Left lobe of liver (tissue), 2 donors: ENCODE measurements at regions not wholly inside any gene's neighbourhood (a gene's known extent, or its start where the extent isn't known, plus 50 kb on each side); places are given as distances from the start of the nearest gene placed in this dataset.

Experiments
- ATAC-seq: fragments of 200-7000 bp; cut with Tn5 transposase; one replicate; pipeline ENCODE4 v1.9.1; 2020; ENCODE audit warnings: mild to moderate bottlenecking, moderate library complexity
- DNase-seq: peaks from one replicate; pipeline ENCODE4 v3.0.0-alpha.2; 2020; ENCODE audit warnings: low spot score
- donor health status: DM: no; HTN: no; CAD: no; lungs with moderate emphysema.
- donor health status: DM: no; HTN: yes; CAD: no.

GRCh38 chr12:34289431-34290380 is 267.4 kb downstream of the ALG10 start:
- peak; percentile 30 for DNase-seq
- no peak for ATAC-seq

DNA sequence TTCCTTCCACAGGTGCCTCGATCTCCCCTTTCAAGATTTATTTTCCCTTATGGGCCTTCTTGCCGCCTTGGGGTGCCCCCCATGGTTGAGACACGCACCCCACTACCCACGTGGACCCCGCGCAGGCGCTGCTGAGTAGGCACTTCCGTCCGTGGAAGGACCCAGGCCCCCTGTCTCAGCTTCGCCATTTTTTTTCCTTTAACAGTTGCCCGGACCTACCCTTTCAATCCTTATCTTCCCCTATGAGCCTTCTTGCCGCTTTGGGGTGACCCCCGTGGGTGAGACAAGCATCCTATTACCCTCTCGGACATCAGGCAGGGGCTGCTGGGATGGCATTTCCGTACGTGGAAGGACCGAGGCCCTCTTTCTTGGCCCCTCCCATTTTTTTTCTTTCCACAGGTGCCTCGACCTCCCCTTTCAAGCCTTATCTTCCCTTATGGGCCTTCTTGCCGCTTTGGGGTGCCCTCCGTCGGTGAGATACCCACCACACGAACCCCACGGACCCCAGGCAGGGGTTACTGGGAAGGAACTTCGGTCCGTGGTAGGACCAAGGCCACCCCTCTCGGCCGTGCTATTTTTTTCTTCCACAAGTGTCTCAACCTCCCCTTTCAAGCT is 268.2 kb downstream of the ALG10 start:
- DNase-seq = no peak
- ATAC-seq = no peak

DNA sequence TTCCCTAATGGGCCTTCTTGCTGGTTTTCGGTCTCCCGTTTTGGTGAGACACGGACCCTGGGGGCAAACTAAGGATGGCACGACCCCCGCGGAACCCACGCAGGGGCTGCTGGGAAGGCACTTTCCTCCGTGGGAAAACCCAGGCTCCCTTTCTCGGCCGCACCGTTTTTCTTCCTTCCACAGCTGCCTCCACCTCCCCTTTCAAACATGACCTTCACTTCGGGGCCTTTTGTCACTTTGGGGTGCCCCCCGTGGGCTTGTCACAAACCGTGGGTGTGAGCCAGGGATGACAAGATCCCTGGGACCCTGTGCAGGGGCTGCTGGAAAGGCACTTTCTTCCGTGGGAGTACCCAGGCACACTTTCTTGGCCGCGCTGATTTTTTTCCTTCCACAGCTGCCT is 268.7 kb downstream of the ALG10 start:
- DNase-seq (peak; percentile 19), ATAC-seq (no peak)

- DNase-seq = peak; percentile 28
- no peak for ATAC-seq
Measured at GRCh38 chr12:34291426-34291901, 269.2 kb downstream of the ALG10 start.

GRCh38 chr12:34292736-34293625 is 270.7 kb downstream of the ALG10 start:
- DNase-seq (peak; percentile 33), ATAC-seq (peak; percentile 22)

- DNase-seq (peak; percentile 18), ATAC-seq (no peak)
Measured at GRCh38 chr12:34294137-34294536, 271.8 kb downstream of the ALG10 start.

DNA sequence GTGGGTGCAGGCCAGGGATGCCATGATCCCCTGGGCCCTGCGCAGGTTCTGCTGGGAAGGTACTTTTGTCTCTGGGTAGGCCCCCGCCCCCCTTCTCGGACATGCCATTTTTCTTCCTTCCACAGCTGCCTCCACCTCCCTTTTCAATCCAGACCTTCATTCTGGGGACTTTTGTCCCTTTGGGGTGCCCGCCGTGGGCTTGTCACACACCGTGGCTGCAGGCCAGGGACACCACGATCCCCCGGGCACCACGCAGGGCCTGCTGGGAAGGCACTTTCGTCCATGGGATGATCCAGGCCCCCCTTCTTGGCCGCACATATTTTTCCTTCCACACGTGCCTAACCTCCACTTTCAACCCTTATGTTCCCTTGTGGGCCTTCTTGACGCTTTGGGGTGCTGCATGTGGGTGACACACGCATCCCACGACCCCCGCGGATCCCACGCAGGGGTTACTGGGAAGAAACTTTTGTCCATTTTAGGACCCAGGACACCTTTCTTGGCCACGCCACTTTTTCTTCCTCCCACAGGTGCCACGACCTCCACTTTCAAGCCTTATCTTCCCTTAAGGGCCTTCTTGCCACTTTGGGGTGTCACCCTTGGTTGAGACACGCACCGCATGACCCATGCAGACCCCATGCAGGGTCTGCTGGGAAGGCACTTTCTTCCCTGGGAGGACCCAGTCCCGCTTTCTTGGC is 272.5 kb downstream of the ALG10 start:
- DNase-seq = no peak
- ATAC-seq = no peak

GRCh38 chr12:34295366-34296142 is 273.3 kb downstream of the ALG10 start:
- no peak for DNase-seq
- no peak for ATAC-seq

DNA sequence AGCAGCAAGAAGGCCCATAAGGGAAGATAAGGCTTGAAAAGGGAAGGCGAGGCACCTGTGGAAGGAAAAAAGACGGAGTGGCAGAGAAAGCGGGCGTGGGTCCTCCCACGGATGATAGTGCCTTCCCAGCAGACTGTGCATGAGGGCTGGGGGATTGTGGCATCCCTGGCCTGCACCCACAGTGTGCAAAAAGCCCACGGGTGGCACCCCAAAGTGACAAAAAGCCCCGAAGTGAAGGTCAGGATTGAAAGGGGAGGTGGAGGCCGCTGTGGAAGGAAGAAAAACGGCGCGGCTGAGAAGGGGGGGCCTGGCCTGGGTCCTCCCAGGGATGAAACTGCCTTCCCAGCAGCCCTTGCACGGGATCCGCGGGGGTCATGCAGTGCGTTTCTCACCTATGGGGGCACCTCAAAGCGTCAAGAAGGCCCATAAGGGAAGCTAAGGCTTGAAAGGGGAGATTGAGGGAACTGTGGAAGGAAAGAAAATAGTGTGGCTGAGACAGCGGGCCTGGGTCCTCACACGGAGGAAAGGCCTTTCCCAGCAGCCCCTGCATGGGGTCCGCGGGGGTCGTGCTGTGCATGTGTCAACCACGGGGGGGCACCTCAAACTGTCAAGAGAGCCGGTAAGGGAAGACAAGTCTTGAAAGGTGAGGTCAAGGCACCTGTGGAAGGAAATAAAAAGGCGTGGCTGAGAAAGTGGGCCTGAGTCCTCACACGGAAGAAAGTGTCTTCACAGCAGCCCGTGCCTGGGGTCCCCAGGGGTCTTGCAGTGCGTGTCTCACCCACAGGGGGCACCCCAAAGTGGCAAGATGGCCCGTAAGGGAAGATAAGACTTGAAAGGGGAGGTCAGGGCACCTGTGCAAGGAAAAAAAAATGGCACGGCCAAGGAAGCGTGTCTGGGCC is 274.1 kb downstream of the ALG10 start:
- DNase-seq (no peak), ATAC-seq (no peak)

GRCh38 chr12:34297126-34297789 is 275.0 kb downstream of the ALG10 start:
- ATAC-seq (no peak), DNase-seq (no peak)

DNA sequence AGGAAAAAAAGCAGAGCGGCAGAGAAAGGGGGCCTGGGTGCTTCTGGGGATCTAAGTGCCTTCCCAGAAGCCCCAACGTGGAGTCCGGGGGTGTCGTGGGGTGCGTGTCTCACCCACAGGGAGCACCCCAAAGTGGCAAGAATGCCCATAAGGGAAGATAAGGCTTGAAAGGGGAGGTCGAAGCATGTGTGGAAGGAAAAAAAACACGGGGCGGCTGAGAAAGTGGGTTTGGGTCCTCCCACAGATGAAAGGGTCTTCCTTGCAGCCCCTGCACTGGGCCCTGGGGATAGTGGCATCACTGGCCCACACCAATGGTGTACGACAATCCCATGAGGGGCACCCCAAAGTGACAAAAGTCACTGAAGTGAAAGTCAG is 275.5 kb downstream of the ALG10 start:
- DNase-seq = no peak
- ATAC-seq = no peak

DNA sequence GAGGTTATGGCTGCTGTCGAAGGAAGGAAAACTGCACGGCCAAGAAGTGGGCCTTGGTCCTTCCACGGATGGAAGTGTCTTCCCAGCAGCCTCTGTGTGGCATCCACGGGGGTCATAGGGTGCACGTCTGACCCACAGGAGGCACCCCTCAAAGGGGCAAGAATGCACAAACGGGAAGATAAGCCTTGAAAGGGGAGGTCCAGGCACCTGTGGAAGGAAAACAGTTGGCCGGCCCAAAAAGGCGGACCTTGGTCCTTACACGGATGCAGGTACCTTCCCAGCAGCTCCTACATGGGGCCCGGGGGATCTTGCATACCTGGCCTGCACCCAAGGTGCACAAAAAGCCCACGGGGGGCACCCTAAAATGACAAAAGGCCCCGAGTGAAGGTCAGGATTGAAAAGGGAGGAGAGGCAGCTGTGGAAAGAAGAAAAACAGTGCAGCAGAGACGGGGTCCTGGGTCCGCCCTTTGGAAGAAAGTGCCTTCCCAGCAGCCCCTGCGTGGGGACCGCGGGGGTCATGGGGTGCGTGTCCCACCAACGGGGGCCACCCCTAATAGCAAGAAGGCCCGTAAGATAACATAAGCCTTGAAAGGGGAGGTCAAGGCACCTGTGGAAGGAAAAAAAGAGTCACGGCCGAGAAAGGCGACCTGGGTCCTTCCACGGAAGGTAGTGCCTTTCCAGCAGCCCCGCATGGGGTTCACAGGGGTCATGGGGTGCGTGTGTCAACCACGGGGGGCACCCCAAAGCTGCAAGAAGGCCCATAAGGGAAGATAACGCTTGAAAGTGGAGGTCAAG is 276.1 kb downstream of the ALG10 start:
- ATAC-seq (no peak), DNase-seq (no peak)

- ATAC-seq (no peak), DNase-seq (no peak)
Measured at GRCh38 chr12:34298971-34299801, 276.9 kb downstream of the ALG10 start.

DNA sequence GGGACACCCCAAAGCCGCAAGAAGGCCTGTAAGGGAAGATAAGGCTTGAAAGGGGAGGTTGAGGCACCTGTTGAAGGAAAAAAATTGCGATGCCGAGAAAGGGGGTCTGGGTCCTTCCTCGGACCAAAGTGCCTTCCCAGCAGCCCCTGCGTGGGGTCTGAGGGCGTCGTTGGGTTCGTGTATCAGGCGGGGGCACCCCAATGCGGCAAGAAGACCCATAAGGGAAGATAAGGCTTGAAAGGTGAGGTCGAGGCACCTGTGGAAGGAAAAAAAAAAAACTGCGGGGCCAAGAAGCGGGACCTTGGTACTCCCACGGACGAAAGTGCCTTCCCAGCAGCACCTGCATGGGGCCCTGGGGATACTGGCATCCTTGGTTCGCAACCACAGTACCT is 277.5 kb downstream of the ALG10 start:
- DNase-seq (no peak), ATAC-seq (no peak)

- ATAC-seq = no peak
- no peak for DNase-seq
Measured at GRCh38 chr12:34300376-34301250, 278.3 kb downstream of the ALG10 start.
